ENCODE measurements at regions not wholly inside any gene's neighbourhood (a gene's known extent, or its start where the extent isn't known, plus 50 kb on each side); places are given as distances from the start of the nearest gene placed in this dataset.

DNA sequence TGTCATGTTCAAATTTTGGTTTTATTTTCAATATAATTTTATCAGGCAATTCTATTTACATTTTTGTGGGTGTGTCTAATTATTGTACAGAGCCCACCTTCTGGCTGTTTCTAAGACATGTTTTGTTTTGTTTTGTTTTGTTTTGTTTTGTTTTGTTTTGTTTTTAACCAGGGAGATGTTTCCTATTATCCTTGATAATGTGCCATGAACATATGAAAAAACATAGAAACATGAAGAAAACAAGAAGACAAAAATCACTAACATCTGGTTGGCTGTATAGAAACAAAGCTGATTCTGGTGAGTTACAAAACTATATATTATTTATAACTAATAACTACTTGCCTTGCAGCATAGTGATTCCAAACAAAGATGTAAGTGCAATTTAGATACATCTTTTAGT is 128.1 kb upstream of the TRPC4 start:
- TF ChIP-seq, protein P1, sequence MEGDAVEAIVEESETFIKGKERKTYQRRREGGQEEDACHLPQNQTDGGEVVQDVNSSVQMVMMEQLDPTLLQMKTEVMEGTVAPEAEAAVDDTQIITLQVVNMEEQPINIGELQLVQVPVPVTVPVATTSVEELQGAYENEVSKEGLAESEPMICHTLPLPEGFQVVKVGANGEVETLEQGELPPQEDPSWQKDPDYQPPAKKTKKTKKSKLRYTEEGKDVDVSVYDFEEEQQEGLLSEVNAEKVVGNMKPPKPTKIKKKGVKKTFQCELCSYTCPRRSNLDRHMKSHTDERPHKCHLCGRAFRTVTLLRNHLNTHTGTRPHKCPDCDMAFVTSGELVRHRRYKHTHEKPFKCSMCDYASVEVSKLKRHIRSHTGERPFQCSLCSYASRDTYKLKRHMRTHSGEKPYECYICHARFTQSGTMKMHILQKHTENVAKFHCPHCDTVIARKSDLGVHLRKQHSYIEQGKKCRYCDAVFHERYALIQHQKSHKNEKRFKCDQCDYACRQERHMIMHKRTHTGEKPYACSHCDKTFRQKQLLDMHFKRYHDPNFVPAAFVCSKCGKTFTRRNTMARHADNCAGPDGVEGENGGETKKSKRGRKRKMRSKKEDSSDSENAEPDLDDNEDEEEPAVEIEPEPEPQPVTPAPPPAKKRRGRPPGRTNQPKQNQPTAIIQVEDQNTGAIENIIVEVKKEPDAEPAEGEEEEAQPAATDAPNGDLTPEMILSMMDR (IDR thresholded peaks at IDR 0.05; ENCODE audit: borderline replicate concordance, extremely low read depth, low read length, poor library complexity, severe bottlenecking), result no peak
- no peak for TF ChIP-seq EZH2 (IDR thresholded peaks at IDR 0.05; ENCODE audit: borderline replicate concordance, low read depth, low read length, severe bottlenecking)

All from DND-41 (cell line).